ENCODE measurements at regions not wholly inside any gene's neighbourhood (a gene's known extent, or its start where the extent isn't known, plus 50 kb on each side); places are given as distances from the start of the nearest gene placed in this dataset.
A peak's percentile ranks its signal among the peaks of the same experiment; 100 is the strongest.

DNA sequence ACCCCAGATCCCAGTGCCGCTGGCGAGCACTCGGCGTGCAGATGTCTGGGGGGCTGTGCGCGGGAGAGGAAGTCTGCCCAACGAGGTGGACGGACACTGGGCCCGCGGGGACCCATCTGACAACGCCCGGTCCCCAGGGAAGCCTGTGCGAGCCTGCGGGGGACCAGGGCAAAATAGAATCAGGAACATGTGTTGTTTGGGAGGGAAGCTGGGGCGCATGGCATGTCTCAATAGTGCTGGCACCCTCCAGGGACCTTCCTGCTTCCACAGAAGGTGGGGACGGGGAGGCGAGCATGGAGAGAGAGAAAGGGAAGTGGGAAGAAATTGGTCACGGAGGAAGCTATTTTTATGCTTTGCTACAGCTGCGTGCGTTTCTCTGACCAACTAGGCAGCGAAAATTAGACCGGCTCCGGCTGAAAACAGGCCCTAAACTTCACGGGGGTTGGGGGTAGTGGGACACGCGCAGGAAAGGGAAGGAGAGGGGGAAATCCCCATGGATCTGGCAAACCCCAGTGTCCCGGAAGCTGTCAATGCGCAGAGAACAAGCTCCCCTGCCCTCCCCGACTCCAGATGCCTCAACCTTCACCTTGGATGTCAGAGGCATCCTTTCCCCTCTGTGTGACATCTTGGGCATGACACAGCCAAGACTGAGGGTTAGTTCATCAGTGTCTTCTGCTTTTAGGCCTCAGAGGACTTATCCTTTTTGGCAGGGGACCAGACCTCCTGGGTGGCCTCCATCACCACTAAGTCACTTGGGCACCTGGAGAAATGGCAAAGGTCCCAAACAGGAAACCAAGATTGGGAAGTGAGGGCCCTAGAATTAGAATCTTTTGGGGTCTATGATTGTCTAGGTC, 169.8 kb upstream of the BCOR start:
- no peak for DNase-seq

GRCh38 chrX:40266490-40267333, 169.0 kb upstream of the BCOR start:
- peak; percentile 33 for DNase-seq

GRCh38 chrX:40265936-40266335, 168.2 kb upstream of the BCOR start:
- no peak for DNase-seq

GRCh38 chrX:40263014-40263560, 165.3 kb upstream of the BCOR start:
- DNase-seq: no peak

- no peak for DNase-seq
Measured at GRCh38 chrX:40262157-40263013, 164.6 kb upstream of the BCOR start.

DNA sequence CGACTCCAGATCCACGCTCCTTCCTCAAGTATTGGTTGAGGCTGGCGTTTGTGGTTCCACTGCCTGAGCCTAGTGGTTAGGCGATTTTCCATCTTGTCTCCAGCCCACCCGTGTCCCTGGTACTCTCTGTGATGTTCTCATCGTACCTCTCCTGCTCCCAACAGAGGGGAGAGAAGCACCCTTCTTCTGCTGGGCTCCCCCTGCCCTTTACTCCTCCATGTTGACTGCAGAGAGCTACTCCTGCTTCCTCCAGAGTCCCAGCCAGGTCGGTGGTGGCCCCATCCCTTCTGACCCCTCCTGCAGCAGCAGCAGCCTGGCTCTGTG, 164.0 kb upstream of the BCOR start:
- no peak for DNase-seq

DNA sequence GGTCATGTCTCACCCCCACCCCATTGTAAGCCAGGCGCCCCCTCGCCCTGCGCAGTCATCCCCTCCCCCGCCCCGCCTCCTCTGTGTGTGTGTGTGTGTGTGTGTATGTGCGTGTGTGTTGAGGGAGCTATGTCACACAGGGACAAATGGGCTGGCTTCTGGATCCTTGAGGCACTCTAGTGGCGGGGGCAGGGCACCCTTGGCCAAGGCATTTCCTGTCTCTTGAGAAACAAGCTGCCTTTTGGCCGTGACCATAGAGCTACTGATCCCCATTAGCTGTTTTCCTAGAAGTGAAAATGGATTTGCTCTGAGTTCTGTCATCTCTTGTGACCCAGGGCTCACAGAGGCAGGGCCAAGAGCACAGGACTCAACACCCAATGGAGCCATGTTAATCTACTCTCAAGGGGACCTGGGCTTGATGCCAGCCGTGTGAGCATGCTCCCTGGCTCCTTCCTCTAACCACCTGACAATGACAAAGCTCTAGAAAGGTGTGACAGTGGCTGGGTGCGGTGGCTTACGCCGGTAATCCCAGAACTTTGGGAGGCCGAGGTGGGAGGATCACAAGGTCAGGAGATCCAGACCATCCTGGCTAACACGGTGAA, 162.5 kb upstream of the BCOR start:
- no peak for DNase-seq

GRCh38 chrX:40258909-40259308, 161.2 kb upstream of the BCOR start:
- no peak for DNase-seq

DNA sequence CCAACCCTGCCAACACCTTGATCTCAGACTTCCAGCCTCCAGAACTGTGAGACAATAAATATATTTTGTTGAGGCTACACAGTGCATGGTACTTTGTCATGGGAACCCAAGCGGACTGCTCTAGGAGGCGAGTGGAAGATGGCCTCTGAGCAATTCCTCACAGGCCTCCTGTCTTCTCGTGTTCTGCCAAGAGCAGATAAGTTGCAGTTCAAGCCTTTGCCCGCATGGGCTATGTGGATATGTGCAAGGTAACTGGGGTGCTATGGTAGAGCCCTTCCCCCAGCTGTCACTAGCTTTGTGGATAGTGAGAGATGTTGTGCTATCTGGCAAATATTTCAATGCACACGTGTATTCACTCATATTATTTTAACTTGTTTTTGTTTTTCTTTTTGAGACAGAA, 156.0 kb upstream of the BCOR start:
- no peak for DNase-seq

DNA sequence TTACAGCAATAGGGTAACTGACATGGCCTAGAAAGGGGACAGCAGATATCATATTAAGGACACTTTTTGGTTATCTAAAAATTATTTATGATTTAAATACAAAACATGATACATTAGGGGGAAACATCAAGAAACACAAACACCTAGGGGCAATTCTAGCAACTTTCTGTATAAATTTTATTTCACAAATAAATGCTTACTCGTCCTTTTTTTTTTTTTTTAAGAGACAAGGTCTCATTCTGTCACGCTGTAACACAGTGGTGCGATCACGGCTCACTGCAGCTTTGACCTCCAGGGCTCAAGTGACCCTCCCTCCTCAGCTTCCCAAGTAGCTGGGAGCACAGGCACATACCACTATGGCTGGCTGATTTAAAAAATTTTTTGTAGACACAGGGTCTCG, 151.8 kb upstream of the BCOR start:
- no peak for DNase-seq

- no peak for DNase-seq
Measured at GRCh38 chrX:40248822-40249221, 151.1 kb upstream of the BCOR start.

GRCh38 chrX:40247848-40248622, 150.3 kb upstream of the BCOR start:
- DNase-seq: no peak

DNA sequence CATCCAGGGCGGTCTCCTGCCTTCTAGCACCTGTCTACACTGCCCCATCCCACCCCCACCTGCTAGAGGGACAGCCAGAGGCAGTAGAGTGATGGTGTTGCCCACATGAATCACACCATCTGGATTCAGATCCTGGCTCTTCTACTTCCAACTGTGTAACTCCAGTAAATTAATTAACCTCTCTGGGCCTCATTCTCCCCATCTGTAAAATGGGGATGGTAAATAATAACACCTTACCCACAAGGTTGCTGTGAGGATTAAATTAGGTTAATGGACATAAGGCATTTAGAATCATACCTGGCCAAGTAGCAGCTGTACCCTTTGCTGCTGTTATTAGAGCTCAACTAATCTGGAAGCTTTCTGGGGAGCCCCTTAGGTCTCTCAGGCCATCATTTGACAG, 149.6 kb upstream of the BCOR start:
- DNase-seq: no peak

DNA sequence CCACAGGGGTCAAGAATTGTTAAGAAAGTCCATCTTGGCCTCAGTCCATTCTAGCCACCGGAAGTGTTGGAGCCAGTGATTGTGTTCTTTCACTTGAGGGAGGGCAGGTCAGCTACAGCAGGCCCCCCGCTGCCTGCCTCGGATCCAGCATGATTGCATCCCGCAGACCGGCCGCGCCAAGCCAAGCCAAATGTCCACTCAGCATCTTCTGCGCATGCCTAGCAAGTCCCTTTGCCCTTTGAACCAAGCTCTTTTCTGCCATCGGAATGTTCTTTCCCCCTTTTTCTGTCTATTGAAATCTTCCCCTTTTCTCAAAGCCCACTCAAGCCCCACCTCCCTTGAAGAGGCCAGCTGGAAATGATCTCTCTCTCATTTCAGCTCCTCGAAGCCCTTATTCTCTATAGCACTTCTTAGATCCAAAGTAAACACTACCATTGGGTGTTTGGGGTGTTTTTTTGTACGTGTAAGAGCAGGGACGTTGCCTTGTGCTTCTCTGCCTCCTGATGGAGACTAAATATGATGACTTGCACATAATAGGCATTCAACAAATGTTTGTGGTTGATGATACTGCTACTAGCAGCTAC, 147.8 kb upstream of the BCOR start:
- DNase-seq: no peak

- no peak for DNase-seq
Measured at GRCh38 chrX:40244980-40245379, 147.2 kb upstream of the BCOR start.

DNA sequence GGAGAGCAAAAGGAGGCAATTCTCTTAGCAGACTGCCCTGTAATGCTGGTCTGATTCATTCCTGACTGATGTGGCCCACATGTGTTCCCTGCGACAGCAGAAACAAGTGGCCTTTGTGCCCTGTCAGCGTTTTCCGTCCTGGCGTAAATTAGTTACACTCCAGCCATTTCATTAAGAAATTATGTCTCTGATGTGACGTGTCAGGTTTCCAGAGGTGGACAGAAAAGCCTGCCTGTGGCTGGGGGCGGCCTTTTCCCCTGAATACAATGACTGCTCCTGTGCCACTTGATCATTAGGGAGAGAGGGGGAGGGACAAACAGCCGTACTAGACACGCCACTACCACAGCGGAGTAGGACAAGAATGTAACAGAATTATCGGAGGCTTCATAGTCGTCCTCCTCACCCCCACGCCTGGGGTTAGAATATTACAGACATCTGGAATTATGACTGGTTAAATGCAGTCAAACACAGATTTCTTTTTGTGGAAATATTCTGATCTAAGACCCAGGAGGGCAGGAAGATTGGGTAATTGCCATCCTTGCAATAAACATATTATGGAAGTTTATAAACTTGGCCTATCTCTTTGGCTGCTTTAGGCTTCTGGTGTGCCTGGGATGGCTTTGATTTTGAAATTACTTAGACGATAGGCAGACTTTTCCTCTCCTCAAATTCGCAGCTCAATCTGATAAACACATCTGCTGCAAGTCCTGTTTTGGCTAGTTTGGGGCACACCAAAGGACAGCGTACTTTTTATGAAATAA, 146.2 kb upstream of the BCOR start:
- no peak for DNase-seq

DNA sequence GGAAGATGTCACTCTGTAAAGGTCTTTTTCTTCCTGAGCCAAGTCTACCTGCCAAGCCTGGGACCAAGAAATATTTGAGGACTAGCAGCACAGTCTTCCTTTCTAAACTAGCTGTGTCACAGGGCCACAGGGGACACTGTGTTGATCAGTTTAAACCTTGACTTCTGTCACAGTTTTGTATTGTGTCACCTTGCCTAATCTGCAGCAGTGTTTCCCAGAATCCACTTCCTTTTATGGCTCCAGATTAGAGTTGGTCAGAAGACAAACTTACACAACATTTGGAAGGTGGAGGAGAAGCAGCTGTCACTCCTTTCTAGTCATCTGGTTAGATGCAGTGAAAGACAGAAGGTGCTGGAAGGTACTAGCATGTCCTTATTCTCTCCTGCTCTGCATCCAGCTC, 143.1 kb upstream of the BCOR start:
- DNase-seq: no peak

DNA sequence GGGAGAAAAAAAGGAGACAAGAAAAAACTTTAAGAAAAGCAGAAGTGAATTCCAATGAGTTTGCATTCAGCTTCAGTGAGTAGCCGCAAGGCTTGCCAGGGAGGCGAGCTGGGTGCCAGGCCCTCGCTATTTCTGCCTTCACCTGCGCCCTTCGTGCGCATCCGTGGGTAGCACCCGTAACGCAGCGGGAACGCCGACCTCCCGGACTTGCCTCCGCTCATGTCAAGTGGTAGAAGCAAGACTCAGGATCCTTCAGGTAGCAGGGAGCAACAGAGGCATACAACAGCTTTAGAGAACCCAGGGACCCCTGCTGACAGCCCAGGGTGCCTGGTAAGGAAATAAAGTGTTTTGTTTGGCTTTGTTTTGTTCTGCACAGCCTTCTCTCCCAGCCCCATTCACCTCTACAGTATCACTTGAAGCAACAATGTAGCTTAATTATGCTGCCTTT, 140.0 kb upstream of the BCOR start:
- no peak for DNase-seq

DNA sequence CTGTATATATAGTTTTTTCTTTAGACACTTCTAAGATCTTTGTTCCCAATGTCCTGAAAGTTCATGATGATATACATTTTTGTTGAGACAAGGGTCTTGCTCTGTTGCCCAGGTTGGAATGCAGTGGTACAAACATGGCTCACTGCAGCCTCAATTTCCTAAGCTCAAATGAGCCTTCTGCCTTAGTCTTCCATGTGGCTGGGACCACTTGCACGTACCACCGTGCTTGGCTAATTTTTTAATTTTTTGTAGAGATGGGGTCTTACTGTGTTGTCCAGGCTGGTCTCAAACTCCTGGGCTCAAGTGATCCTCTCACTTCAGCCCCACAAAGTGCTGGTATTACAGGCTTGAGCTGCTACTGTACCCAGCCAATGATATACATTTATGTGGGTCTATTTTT, 132.9 kb upstream of the BCOR start:
- DNase-seq: no peak

DNA sequence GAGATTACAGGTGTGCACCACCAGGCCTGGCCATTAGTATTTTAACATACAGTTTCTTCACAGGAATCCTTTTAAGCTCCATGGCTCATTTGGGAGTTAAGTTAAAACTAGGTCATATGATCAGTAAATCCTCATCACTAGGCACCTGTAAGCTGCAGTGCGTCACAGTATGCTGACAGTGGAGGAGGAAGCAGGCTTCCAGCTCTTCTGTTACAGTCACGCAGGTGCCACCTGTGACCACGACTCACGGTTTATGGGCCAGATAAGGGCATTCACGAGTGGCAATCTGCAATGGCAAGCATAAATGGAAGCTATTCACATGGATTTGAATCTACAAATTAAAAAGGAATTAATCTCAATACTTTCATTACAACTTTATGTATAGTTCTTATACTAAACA, 129.4 kb upstream of the BCOR start:
- DNase-seq: no peak

DNA sequence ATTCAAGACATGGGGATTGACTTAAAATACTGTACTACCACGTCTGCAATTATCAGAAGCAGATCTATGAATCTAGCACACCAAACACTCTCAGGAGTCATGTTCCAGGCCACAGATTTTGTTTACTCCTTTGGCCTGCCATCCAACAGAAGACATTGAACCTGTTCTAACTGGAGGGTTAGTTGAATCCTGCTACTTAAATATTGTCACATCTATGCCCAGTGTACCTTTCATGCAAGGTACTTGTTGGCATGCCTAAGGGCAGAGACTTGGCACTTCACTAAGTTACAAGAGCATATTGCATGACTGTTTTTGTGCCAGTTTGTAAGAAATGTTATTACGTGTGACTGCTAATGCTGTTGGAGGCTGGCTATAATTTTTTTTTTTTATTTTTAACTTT, 126.9 kb upstream of the BCOR start:
- DNase-seq: no peak

Data from amniotic stem cell (primary cell).